SK-N-MC (cell line): ENCODE measurements at regions not wholly inside any gene's neighbourhood (a gene's known extent, or its start where the extent isn't known, plus 50 kb on each side); places are given as distances from the start of the nearest gene placed in this dataset.
"Not testable (repeated sequence)": the region's sequence is repeated elsewhere in the genome, so short reads cannot be mapped to it uniquely, and the experiment has no call there.

Source experiments
- DNase-seq: peaks from one replicate; pipeline ENCODE4 v3.0.0-alpha.2; 2011; ENCODE audit warnings: low read depth, low spot score
- H3K27ac ChIP-seq: fragments of 200-600 bp; sonication (generic); 2 replicates; pipeline ENCODE4 v1.5.1; 2016; ENCODE audit warnings: mixed run types
- H3K36me3 ChIP-seq: fragments of 200-600 bp; sonication (generic); 2 replicates; pipeline ENCODE4 v1.6.1; 2017; ENCODE audit warnings: antibody characterized with exemption, low read length, mixed read lengths; ENCODE audit not compliant: insufficient read depth
- H3K4me3 ChIP-seq: fragments of 200-600 bp; sonication (generic); 2 replicates; pipeline ENCODE4 v1.5.1; 2016
- H3K9ac ChIP-seq: fragments of 200-600 bp; sonication (generic); 2 replicates; pipeline ENCODE4 v1.8.0; 2017; ENCODE audit warnings: mixed run types, mixed read lengths; ENCODE audit not compliant: insufficient read length
- H3K9me3 ChIP-seq: fragments of 200-600 bp; sonication (generic); 2 replicates; pipeline ENCODE4 v1.6.1; 2017; ENCODE audit warnings: low read depth, mild to moderate bottlenecking, antibody characterized with exemption, low read length, moderate library complexity, mixed read lengths
- EZH2 ChIP-seq: fragments of 200-600 bp; sonication (generic); IDR thresholded peaks from one replicate; pipeline ENCODE4 v1.6.1; 2017; ENCODE audit warnings: antibody characterized with exemption
- FOXP2 ChIP-seq: optimal IDR thresholded peaks from 2 replicates; pipeline ENCODE3; 2011; ENCODE audit warnings: mild to moderate bottlenecking, moderate library complexity; ENCODE audit not compliant: insufficient read depth; ENCODE audit errors: extremely low read length, control extremely low read depth
- POLR2AphosphoS5 ChIP-seq: IDR thresholded peaks from 2 replicates; pipeline ENCODE4 v1.6.1; 2012; ENCODE audit warnings: mild to moderate bottlenecking, low read depth, low read length, borderline replicate concordance

GRCh38 chr14:35932136-35932535, 106.0 kb downstream of the BRMS1L start:
- no peak for TF ChIP-seq FOXP2
- H3K9ac ChIP-seq = no peak overlapping the region

GRCh38 chr14:35931346-35931745, 105.2 kb downstream of the BRMS1L start:
- no peak for DNase-seq
- Histone ChIP-seq H3K36me3 (no peaks in the 10 kb centered on the region), H3K9me3 (no peaks in the 10 kb centered on the region), H3K4me3 (no peak overlapping the region), H3K27ac (no peak overlapping the region), H3K9ac (no peak overlapping the region)
- TF ChIP-seq POLR2AphosphoS5 (no peak), FOXP2 (no peak)

More at GRCh38 chr14:35932136-35932535, 106.0 kb downstream of the BRMS1L start:
- Histone ChIP-seq H3K36me3 (no peaks in the 10 kb centered on the region), H3K27ac (no peak overlapping the region), H3K9me3 (no peaks in the 10 kb centered on the region), H3K4me3 (no peak overlapping the region)
- DNase-seq = no peak

GRCh38 chr14:35929186-35929585, 103.0 kb downstream of the BRMS1L start:
- Histone ChIP-seq H3K9ac (no peak overlapping the region), H3K4me3 (no peak overlapping the region), H3K36me3 (no peaks in the 10 kb centered on the region), H3K9me3 (no peaks in the 10 kb centered on the region), H3K27ac (no peak overlapping the region)
- no peak for DNase-seq
- no peak for TF ChIP-seq POLR2AphosphoS5
- no peak for TF ChIP-seq FOXP2
- TF ChIP-seq EZH2 = no peak

GRCh38 chr14:35927727-35928126, 101.6 kb downstream of the BRMS1L start:
- Histone ChIP-seq H3K9ac (no peak overlapping the region), H3K4me3 (no peak overlapping the region), H3K27ac (no peak overlapping the region), H3K9me3 (no peaks in the 10 kb centered on the region), H3K36me3 (no peaks in the 10 kb centered on the region)
- TF ChIP-seq POLR2AphosphoS5 = no peak
- no peak for TF ChIP-seq FOXP2
- no peak for TF ChIP-seq EZH2
- DNase-seq = no peak

- Histone ChIP-seq H3K4me3 (no peak overlapping the region), H3K36me3 (no peaks in the 10 kb centered on the region), H3K9ac (no peak overlapping the region), H3K27ac (no peak overlapping the region), H3K9me3 (no peaks in the 10 kb centered on the region)
- TF ChIP-seq POLR2AphosphoS5 (no peak), FOXP2 (no peak), EZH2 (no peak)
- DNase-seq = no peak
Measured at GRCh38 chr14:35925319-35925718, 99.2 kb downstream of the BRMS1L start.

- not testable (repeated sequence) for H3K36me3 ChIP-seq, DNase-seq, H3K9ac ChIP-seq, H3K4me3 ChIP-seq, H3K9me3 ChIP-seq, H3K27ac ChIP-seq
Measured at GRCh38 chr14:35922590-35922989, 96.5 kb downstream of the BRMS1L start.

- TF ChIP-seq FOXP2 = no peak
- no peak for TF ChIP-seq EZH2
- no peak for TF ChIP-seq POLR2AphosphoS5
- H3K36me3 ChIP-seq = no peaks in the 10 kb centered on the region
- H3K4me3 ChIP-seq = no peak overlapping the region
Measured at GRCh38 chr14:35921745-35922144, 95.6 kb downstream of the BRMS1L start.

More at GRCh38 chr14:35921745-35922144, 95.6 kb downstream of the BRMS1L start:
- H3K9me3 ChIP-seq = no peaks in the 10 kb centered on the region
- no peak overlapping the region for H3K9ac ChIP-seq
- no peak overlapping the region for H3K27ac ChIP-seq
- DNase-seq = no peak
